Fibroblast of skin of abdomen (primary cell): ENCODE measurements at regions not wholly inside any gene's neighbourhood (a gene's known extent, or its start where the extent isn't known, plus 50 kb on each side); places are given as distances from the start of the nearest gene placed in this dataset.
"Not testable (repeated sequence)": the region's sequence is repeated elsewhere in the genome, so short reads cannot be mapped to it uniquely, and the experiment has no call there.

ENCODE experiments used
- DNase-seq: peaks from one replicate; pipeline ENCODE4 v3.0.0-alpha.2; 2013

DNA sequence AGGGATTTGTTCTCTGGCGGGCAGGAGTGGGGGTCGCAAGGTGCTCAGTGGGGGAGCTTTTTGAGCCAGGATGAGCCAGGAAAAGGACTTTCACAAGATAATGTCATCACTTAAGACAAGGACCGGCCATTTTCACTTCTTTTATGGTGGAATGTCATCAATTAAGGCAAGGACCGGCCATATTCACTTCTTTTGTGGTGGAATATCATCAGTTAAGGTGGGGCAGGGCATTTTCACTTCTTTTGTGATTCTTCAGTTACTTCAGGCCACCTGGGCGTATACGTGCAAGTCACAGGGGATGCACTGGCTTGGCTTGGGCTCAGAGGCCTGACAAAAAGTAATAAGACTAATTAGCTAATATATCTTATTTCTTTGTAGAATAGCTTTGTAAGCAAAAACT, 252.1 kb upstream of the TYRP1 start:
- DNase-seq, result not testable (repeated sequence)

DNA sequence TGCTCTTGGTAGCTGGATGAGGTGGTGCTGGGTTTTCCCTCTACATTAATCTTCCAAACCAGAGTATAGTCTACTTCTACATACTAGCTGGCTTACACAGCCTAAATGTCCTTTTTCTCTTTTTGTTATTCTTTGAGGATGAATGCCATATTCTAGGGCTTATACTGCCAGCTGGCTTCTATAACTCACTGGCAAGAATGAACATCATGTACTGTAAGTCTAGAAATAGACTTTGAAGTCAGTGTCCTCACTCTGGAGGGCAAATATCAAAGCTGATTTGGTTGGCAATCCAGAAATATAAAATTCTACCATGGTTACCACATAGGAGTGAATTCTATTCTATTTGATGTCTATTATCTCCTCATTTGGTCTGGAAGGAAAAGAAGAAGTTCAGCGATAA, 251.7 kb upstream of the TYRP1 start:
- DNase-seq, result no peak

DNA sequence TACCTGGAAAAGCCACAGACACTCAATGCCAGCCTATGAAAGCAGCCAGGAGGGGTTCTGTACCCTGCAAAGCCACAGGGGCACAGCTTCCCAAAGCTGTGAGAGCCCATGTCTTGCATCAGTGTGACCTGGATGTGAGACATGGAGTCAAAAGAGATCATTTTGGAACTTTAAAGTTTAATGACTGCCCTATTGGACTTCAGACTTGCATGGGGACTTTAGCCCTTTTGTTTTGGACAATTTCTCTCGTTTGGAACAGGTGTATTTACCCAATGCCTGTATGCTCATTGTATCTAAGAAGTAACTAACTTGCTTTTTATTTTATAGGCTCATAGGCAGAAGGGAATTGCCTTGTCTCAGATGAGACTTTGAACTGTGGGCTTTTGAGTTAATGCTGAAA, 244.9 kb upstream of the TYRP1 start:
- DNase-seq, result no peak

DNA sequence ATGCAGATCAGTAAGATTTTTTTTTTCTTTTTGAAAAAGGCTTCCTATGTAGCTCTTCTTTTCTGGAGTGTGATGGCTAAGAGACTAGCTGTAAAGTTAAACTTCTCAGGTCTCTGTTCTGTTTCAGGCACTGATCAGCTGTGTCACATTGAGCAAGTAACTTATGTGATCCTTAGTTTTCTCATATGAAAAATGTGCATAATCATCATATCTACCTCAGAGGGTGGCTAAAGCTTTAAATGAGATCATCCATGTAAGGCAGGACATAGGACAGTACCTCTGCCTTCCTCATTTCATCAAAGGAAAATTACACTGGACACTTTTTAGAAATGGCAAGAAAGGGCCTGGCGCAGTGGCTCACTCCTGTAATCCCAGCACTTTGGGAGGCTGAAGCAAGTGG, 235.9 kb upstream of the TYRP1 start:
- DNase-seq, result no peak

DNA sequence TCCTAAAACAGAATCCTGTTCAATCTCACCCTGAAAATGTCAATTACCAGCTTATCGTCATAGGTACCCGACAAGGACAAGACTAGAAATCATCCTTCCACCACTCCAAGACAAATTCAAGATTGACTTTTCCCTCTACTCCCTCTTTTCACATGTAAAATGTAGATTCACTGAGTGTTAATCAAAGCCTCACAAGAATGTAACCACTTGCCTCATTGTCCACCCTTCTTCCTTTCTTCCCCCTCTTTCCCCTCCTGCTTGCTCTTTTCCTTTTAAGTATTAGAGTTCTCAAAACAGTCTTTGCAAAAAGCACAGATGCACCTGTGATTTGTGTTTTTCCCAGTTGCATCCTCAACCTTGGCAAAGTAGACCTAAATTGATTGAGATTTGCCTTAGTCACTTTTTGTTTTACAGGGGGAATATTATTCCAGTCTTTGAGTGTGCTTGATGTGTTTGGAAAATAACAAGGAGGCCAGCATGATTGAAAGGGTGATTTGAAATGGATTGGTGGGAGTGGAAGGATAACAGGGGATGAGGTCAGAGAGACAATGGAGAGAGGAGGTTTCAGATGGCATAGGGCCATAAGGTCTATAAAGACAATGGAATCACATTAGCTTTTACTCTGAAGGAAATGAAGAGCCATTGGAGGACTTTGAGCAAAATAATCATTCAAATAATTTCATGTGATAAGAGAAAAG, 231.3 kb upstream of the TYRP1 start:
- DNase-seq, result no peak

DNA sequence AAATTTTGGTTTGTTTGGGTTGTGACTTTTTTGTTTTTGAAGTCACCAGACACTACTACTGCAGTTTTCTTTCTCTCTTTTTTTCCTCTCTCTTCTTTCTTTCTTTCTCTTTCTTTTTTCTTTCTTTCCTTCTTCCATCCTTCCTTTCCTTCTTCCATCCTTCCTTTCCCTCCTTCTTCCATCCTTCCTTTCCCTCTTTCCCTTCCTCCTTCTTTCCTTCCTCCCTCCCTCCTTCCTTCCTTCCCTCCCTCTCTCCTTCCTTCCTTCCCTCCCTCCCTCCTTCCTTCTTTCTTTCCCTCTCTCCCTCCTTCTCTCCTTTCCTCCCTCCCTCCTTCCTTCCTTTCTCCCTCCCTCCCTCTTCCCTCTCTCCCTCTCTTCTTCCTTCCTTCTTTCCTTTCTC, 230.3 kb upstream of the TYRP1 start:
- DNase-seq, result no peak

DNA sequence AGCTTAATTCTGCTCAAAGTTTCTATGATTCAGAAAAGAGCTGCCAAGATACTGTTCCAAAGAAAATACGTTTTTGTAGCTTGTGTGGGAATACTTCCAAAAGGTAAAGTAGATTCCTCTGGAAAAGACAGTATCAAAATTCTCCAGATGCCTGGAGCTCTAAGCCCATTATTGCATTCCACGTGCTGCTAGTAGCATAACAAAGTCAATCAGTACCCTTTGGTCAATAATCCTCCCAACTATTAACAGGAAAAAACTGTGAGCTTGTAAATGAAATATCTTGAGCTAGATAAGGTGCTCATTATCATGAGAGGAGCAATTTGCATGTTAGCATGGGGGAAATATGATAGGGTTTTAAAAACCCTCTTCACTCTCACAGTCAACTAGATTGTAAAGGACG, 229.5 kb upstream of the TYRP1 start:
- no peak for DNase-seq

DNA sequence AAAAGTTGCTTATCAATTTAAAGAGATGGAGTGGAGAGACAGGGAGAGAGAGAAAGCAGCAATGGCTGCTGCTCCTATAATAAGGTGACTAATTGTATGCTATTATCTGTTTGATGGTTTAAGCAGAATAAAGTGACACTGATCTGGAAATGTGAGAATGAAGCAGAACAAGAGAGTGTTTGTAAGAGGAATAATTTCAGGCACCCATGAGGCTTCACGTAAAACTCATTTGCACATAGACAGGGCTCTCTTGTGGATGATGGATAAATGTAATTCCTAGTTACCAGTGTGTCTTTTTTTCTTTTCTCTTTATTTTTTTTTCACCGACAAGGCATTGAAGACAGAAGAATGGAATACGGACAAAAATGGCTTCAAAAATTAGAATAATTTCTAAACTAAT, 228.8 kb upstream of the TYRP1 start:
- DNase-seq, result no peak

DNA sequence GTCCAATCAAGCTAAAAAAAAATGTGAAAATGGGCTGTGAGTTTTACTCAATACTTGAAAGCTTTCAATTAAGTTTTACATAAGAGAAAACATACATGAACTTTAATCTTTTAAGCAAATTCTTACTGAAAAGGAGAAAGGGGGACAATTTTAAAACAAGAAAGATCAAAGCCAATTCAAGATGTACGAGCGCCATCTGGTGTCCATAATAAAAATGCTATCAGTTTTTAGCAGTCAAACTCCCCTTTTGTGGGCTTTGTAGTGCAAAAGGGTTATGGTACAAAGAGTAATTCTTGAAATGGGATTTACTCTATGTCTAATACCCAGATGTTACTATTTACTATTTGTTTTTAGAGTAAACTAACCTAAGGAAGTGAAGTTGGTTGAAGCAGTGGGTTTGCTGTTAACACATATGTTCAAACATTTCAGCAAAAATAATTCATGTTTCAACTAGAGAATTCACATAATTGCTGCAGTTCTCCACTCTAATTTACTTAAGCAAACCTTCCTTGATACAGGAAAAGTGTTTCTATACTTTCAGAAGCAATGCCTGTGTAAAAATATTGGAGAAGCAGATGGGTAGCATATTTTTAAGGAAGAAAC, 228.2 kb upstream of the TYRP1 start:
- DNase-seq, result peak; percentile 13

DNA sequence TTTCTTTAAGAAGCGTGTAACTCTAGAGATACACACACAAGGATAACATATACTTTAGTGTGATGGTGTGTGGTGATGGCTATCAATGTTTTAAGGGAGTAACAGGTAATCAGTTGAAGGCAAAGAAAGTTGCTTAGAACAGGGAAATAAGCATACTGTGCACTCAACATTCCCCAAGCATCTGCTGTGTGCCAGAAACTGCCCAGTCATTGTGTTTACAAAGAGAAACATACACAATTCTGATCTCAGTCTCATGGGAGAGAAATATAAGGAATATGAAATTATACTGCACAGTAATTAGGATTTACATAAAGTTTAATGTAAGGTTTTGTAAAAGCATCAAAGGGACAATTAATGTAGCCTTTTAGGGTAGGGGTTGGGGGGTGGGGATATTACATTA, 224.1 kb upstream of the TYRP1 start:
- DNase-seq, result no peak

DNA sequence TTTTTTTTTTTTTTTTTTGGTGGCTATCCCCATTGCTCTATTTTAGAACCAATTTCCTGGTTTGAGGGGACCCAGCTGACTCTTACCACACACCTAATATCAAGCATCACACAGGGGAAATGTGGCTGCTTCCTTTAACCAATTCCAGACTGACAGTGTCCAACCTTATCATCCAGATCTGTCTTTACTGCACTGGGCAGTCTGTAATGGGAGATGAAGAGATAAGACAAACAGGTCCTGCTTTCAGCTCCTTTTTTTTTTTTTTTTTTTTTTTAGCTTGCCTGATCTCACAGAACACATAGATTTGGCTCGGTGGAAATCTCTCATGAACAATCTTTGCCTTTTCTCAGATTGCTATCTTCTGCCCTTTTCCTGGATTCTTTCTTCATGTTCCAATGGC, 198.8 kb upstream of the TYRP1 start:
- no peak for DNase-seq

DNA sequence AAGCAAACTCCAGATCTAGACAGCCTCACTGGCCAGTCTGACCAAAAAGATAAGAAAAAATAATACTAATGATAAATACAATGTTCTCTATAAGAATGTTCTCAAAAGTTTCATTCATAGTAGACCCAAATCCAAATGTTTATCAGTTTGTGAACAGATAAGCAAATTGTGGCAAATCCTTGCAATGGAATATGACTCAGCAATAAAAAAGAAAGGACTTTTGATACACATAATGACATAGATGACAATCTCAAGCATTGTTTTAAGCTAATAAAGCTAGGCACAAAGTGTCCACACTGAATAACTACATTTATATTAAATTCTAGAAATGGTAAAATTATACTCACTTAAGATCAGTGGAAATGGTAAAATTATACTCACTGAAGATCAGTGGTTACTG, 195.4 kb upstream of the TYRP1 start:
- DNase-seq, result no peak

DNA sequence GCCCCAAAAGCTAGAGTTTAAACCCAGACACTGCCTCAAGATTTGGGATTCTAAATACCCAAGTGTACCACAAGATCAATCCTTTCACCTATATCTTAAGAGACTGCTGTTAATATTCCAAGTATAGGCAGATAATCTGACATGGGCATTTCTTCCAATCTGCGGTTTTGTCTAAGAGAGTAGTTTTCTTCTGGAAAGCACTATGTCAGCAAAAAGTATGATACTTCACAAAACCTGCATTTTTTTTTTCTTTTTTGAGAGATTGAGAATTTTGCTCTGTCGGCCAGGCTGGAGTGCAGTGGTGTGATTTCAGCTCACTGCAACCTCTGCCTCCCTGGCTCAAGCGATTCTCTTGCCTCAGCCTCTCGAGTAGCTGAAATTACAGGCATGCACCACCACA, 190.7 kb upstream of the TYRP1 start:
- DNase-seq, result no peak

DNA sequence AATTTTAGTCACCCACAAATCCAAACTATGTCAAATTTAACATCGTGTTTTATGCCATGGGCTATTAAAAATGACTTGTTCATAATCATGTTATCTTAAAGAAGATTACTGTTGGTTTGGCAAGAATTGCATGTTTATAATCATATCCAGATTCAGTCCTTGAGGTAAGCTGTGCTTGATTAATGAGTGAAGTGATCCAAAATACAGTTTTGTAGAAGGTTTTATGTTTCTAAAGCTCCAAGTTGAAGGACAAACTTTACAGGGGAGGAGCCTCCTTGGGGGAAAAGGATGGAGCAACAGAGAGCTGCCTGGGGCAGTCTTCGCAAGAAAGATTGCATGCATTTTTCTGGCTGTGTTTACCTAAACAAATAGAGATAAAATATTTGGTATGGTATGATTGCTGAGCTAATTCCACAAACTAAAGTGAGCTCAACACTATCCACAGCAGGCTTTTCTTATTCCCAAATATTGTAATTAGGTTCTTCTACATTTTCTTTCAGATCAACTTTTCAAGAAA, 189.5 kb upstream of the TYRP1 start:
- DNase-seq, result no peak

DNA sequence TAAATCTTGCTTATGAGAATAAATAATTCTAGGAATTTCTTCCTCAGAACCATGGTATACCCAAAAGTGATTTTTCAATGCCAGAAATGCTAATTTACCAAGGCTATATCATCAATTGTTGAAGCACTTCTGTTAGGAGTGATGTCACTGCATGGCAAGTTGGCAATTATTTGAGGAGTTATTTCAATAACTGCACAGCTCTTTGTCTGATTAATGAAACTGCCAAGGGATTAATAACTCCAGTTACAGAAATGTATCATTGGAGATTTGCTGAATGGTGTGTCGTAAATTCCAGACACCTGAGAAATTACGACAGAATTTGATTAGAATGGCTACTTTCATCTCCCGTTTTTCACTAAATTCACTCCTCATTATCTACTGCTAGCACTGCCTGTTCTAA, 182.6 kb upstream of the TYRP1 start:
- no peak for DNase-seq

DNA sequence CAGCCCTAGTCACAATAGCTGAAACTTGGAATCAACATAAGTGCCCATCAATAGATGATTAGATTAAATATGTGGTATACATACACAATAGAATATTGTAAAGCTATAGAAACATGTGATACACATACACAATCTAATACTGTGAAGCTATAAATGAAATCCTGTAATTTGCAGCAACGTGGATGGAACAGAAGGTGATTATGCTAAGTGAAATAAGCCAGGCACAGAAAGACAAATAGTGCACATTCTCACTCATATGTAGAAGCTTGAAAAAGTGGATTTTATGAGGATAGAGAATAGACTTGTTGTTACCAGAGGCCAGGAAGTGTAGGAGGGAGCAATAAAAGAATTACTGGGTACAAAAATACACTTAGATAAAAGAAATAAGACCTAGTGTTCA, 181.5 kb upstream of the TYRP1 start:
- no peak for DNase-seq

DNA sequence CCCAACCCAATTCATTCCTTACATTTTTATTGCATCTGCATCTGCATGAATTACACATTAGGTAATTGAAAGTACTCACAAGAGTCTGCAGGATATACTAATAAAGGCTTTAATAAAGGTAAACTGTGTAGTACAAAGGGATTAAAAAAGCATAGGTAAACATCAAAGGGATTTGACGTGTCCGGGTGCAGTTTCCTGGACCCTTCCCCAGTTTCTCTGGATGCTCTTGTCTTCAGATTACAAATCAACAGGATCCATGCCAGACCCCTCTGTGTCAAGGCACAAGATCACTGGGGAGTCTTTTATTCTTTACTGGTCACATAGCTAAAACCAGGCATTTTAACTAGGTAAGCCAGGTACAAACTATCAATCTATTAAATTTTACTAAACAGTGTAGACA, 177.2 kb upstream of the TYRP1 start:
- no peak for DNase-seq

DNA sequence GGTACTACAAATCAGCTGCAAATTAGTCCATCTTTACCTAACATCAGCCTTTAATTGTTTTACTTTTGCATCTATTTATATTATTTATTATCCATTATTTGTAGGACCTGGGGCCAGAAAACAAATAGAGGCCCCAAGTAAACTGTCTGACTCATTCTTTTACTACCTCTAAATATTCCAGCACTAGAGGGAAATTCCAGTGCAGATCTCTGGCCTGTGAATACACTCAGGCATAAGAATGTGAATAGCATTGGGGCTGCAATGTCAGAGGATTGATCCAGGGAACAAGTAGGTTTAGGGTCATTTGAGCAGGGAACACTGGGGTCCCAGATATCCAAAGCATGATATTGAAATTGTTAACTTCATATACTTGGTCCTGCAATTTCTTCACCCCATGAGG, 176.6 kb upstream of the TYRP1 start:
- DNase-seq, result no peak

DNA sequence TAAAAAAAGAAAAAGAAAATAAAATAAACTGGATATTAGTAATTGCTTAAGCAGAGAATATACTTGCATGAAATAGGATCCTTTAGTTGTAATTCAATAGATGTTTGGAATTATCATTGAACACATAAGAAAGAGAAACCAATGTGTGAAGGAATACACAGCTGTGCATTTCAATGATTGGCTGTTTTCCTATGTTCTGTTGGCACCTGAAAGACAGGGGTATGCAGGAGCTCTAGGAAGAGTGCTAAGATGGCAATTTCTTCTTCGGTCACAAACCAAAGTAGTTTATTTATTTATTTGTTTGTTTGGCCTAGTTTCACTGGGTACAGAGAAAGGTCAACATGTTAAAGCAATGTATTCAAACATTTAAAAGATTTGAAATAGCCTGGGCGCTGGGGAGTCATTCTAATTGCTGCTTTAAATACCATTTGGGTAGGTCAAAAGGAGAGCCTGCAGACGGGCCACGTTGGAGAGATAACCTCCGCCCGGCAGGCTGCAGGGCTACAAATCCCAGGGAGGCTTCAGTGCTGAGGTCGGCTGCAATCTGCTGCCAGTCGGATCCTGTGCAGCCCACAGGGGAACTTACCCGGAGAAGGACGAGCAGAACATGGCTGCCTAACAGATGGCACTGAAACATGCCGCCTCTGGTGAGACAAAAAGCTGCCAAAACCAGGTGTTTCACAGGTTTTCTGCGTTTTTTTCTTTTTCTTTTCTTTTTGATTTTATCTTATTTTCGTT, 154.2 kb upstream of the TYRP1 start:
- no peak for DNase-seq

DNA sequence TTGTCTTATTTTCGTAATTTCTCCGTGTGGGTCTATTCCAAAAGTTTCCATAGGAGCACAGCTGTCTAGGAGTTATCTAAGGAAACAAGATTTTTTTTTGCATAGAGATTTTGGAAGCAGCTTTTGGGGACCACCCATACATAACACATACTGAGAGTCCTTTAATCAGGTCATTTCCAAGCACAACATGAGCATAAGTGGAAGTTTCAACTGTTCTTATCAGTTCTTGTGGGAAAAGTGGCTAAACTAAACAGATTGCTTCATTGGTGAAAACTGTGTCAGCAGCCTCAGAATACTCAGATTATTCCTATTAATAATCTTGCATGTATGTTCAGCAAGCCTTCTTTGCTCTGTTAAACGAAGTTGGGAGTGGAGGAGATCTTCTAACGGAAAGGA, 153.6 kb upstream of the TYRP1 start:
- no peak for DNase-seq

DNA sequence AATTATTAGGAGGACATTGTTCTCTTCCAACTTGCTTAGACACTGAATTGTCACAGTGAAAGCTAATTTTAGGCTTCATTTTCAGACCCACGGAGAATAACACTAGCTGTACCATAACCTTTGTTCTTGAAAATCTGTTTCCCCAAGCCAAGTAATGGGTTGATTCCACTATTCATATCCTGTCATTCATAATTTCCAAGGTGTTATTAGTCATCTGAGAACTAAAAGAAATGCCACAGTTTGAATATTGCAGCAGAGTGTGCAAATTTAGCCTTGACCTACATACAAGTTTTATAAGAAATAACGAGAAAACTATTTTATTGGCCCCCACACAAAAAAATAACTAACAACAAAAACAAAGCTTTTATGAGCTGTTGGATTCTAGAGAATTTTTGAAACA, 148.5 kb upstream of the TYRP1 start:
- no peak for DNase-seq

DNA sequence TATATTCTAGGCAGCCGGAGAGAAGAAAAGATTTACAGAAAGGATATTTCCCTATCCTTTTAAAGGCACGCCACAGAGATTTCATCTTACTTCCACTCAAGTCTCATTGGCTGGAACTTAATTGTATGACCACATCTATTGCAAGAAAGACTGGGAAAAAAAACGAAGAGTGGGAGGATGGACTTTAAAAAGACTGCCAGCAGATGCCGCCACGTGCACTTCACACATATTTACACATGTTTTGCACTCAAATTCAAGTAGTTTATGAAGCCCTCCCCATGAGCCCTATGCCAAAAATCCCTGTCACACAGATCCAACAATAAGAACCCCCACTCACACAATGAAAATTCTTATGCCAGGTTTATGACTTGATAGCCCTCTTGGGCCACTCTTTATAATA, 138.5 kb upstream of the TYRP1 start:
- DNase-seq, result peak; percentile 11

DNA sequence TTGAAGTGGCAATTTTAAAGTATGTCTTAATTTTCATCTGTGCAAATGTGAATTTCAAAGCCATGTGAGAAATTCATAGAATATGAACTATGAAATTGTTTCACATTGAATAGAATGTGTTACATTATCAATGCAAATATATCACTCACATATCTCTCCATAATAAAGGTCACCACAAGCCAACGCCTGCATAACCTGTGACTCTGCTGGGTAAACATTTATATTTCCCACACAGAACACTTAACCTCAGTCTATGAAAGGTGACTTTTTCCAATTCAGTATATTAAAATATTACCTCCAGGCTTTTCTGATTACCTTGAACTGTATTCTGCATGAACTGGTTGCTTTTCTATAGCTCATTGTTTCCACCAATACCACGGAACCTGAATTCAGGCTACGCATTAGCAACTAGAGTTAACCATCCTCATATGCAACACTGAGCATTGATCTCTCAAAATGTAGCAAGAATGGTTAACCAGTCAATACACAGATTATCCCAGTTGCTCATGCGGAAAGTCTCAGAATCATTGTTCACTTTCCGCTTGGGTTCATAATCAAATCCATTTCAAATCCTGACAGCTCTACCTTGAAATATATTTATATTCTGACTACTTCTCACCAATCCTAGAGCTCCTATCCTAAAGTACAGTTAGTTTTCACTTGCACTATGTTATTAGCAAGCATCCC, 126.6 kb upstream of the TYRP1 start:
- DNase-seq, result no peak
